H9 (cell line): ENCODE measurements at regions not wholly inside any gene's neighbourhood (a gene's known extent, or its start where the extent isn't known, plus 50 kb on each side); places are given as distances from the start of the nearest gene placed in this dataset.

Experiments
- DNase-seq: peaks from one replicate; pipeline ENCODE4 v3.0.0-alpha.2; 2017
- H2AFZ ChIP-seq: one replicate; pipeline ENCODE4 v1.6.1; 2013; ENCODE audit warnings: mild to moderate bottlenecking, low read length, control low read depth, moderate library complexity
- H2AK5ac ChIP-seq: 2 replicates; pipeline ENCODE4 v1.6.1; 2013; ENCODE audit warnings: low read length, control low read depth, mixed read lengths; ENCODE audit not compliant: insufficient read length
- H2BK120ac ChIP-seq: one replicate; pipeline ENCODE4 v1.6.1; 2013; ENCODE audit warnings: low read depth, mild to moderate bottlenecking, low read length, control low read depth, inconsistent platforms; ENCODE audit not compliant: poor library complexity, severe bottlenecking
- H2BK12ac ChIP-seq: 2 replicates; pipeline ENCODE4 v1.6.1; 2013; ENCODE audit warnings: low read length, control low read depth, mixed read lengths, low read depth; ENCODE audit not compliant: insufficient read length
- H2BK15ac ChIP-seq: 2 replicates; pipeline ENCODE4 v1.6.1; 2013; ENCODE audit warnings: low read depth, low read length, control low read depth
- H2BK20ac ChIP-seq: one replicate; pipeline ENCODE4 v1.6.1; 2013; ENCODE audit warnings: low read depth, mild to moderate bottlenecking, low read length, control low read depth, inconsistent platforms; ENCODE audit not compliant: poor library complexity, severe bottlenecking
- H2BK5ac ChIP-seq: 2 replicates; pipeline ENCODE4 v1.6.1; 2013; ENCODE audit warnings: low read length, control low read depth, mixed read lengths; ENCODE audit not compliant: insufficient read length
- H3K14ac ChIP-seq: 2 replicates; pipeline ENCODE4 v1.6.1; 2013; ENCODE audit warnings: low read length, control low read depth; ENCODE audit not compliant: insufficient read depth
- H3K18ac ChIP-seq: 2 replicates; pipeline ENCODE4 v1.6.1; 2013; ENCODE audit warnings: low read depth, mild to moderate bottlenecking, mixed read lengths, low read length, control low read depth; ENCODE audit not compliant: insufficient read length
- H3K23ac ChIP-seq: 2 replicates; pipeline ENCODE4 v1.6.1; 2013; ENCODE audit warnings: low read length, control low read depth, mixed read lengths, low read depth; ENCODE audit not compliant: insufficient read length
- H3K23me2 ChIP-seq: 2 replicates; pipeline ENCODE4 v1.6.1; 2013; ENCODE audit warnings: low read depth, mild to moderate bottlenecking, mixed read lengths, low read length, control low read depth; ENCODE audit not compliant: insufficient read length, poor library complexity, severe bottlenecking
- H3K27ac ChIP-seq: 2 replicates; pipeline ENCODE4 v1.5.1; 2013; ENCODE audit warnings: low read length, control low read depth, mixed read lengths, low read depth; ENCODE audit not compliant: insufficient read length
- H3K27me3 ChIP-seq: 2 replicates; pipeline ENCODE4 v1.6.1; 2013; ENCODE audit warnings: low read length, control low read depth, inconsistent platforms; ENCODE audit not compliant: insufficient read depth
- H3K4ac ChIP-seq: 2 replicates; pipeline ENCODE4 v1.6.1; 2013; ENCODE audit warnings: low read depth, mild to moderate bottlenecking, control low read depth, inconsistent platforms, low read length, moderate library complexity
- H3K4me1 ChIP-seq: 2 replicates; pipeline ENCODE4 v1.6.1; 2013; ENCODE audit warnings: low read length, control low read depth, inconsistent platforms; ENCODE audit not compliant: insufficient read depth
- H3K4me2 ChIP-seq: 2 replicates; pipeline ENCODE4 v1.6.1; 2013; ENCODE audit warnings: low read length, control low read depth, mixed read lengths; ENCODE audit not compliant: insufficient read length, insufficient read depth
- H3K56ac ChIP-seq: 2 replicates; pipeline ENCODE4 v1.6.1; 2013; ENCODE audit warnings: low read depth, mild to moderate bottlenecking, mixed read lengths, low read length, control low read depth; ENCODE audit not compliant: insufficient read length
- H3K79me1 ChIP-seq: 2 replicates; pipeline ENCODE4 v1.6.1; 2013; ENCODE audit warnings: low read depth, mild to moderate bottlenecking, moderate library complexity, low read length, control low read depth, inconsistent platforms; ENCODE audit not compliant: insufficient read depth, poor library complexity, severe bottlenecking
- H3K79me2 ChIP-seq: 2 replicates; pipeline ENCODE4 v1.6.1; 2013; ENCODE audit warnings: low read length, control low read depth, inconsistent platforms; ENCODE audit not compliant: insufficient read depth
- H3K9ac ChIP-seq: 2 replicates; pipeline ENCODE4 v1.6.1; 2013; ENCODE audit warnings: low read length, control low read depth, mixed read lengths; ENCODE audit not compliant: insufficient read length; ENCODE audit errors: extremely low read depth
- H3K9me3 ChIP-seq: one replicate; pipeline ENCODE4 v1.6.1; 2013; ENCODE audit warnings: low read depth, low read length, inconsistent platforms; ENCODE audit not compliant: control insufficient read depth
- H3T11ph ChIP-seq: one replicate; pipeline ENCODE4 v1.6.1; 2013; ENCODE audit warnings: mild to moderate bottlenecking, low read length, control low read depth, inconsistent platforms
- H4K20me1 ChIP-seq: one replicate; pipeline ENCODE4 v1.6.1; 2013; ENCODE audit not compliant: control insufficient read depth, insufficient read length, insufficient read depth
- H4K5ac ChIP-seq: 2 replicates; pipeline ENCODE4 v1.6.1; 2013; ENCODE audit warnings: low read depth, mild to moderate bottlenecking, mixed read lengths, low read length, control low read depth; ENCODE audit not compliant: insufficient read length
- H4K8ac ChIP-seq: replicated peaks from 2 replicates; pipeline ENCODE4 v1.6.1; 2013; ENCODE audit warnings: low read length, control low read depth, mixed read lengths, low read depth; ENCODE audit not compliant: insufficient read length
- H4K91ac ChIP-seq: 2 replicates; pipeline ENCODE4 v1.6.1; 2013; ENCODE audit warnings: low read depth, mild to moderate bottlenecking, moderate library complexity, mixed read lengths, low read length, control low read depth; ENCODE audit not compliant: insufficient read length
- H3K27ac Mint-ChIP-seq, 3 experiments: 2 replicates in 2 of 3; 3 replicates in 1 of 3; pipeline ENCODE4 v1.8.0; 2020 to 2021; ENCODE audit warnings: mixed read lengths in 3 of 3, mild to moderate bottlenecking in 1 of 3, moderate library complexity in 1 of 3
- H3K27me3 Mint-ChIP-seq: 2 replicates; pipeline ENCODE4 v1.8.0; 2021; ENCODE audit warnings: low read depth, mild to moderate bottlenecking, moderate library complexity, mixed read lengths
- H3K36me3 Mint-ChIP-seq, 3 experiments: 2 replicates in 2 of 3; 3 replicates in 1 of 3; pipeline ENCODE4 v1.8.0; 2020 to 2021; ENCODE audit warnings: low read depth in 3 of 3, mixed read lengths in 3 of 3; ENCODE audit not compliant: insufficient read depth in 1 of 3
- H3K4me1 Mint-ChIP-seq, 2 experiments: 2 replicates each; pipeline ENCODE4 v1.8.0; 2020; ENCODE audit warnings: mixed read lengths in 2 of 2
- H3K4me3 Mint-ChIP-seq, 2 experiments: 2 replicates in 1 of 2; 3 replicates in 1 of 2; pipeline ENCODE4 v1.8.0; 2020 to 2021; ENCODE audit warnings: mild to moderate bottlenecking in 2 of 2, mixed read lengths in 2 of 2, moderate library complexity in 1 of 2
- H3K9me3 Mint-ChIP-seq, 2 experiments: 2 replicates in 1 of 2; 3 replicates in 1 of 2; pipeline ENCODE4 v1.8.0; 2020; ENCODE audit warnings: mild to moderate bottlenecking in 2 of 2, mixed read lengths in 2 of 2, moderate library complexity in 1 of 2
- WGBS: extraction: QIAGEN DNeasy Blood & Tissue Kit; methylation state at CpG from one replicate; pipeline ENCODE4 v1.1.7; 2013; ENCODE audit warnings: missing lambda C conversion rate, low lambda C conversion rate, mixed read lengths; ENCODE audit not compliant: insufficient read length; ENCODE audit errors: extremely low coverage; 5-methylcytosine and 5-hydroxymethylcytosine counted together
- TF ChIP-seq, protein P1 (sequence below): fragments of 200-600 bp; sonication (generic); conservative IDR thresholded peaks from 3 replicates; pipeline ENCODE4 v1.8.0; 2021; ENCODE audit warnings: antibody characterized with exemption, mild to moderate bottlenecking

DNA sequence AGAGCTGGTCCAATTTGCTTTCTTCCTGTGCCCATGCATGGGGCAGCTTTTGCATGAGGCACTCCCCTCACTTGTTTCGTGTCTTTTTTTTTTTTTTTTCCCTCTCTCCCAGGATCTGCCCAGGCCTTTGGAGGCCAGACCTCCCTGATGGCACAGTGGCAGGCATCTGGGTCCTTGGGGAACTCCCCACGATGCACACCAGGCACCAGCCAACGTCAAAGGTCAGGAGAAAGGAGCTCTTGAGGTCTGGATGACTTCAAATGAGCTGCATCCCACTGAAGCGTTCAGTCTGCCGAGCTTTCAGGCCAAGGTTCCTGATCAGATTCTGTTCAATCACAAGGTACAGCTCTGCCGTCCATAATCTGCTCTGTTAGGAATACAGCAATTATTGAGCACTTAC lies 97.2 kb upstream of the CARD11 start:
- H3K4me1 Mint-ChIP-seq, result peaks cover 10 to 15% of the 10 kb centered on the region in 2 experiments
- no peak overlapping the region for H4K8ac ChIP-seq
- no peak overlapping the region for H2BK12ac ChIP-seq

More for the DNA sequence above, 97.2 kb upstream of the CARD11 start:
- Histone ChIP-seq H3K4me1 (no peaks in the 10 kb centered on the region), H3K9ac (no peak overlapping the region), H3K23ac (no peak overlapping the region), H3K18ac (no peak overlapping the region), H3K23me2 (peaks cover 3% of the 10 kb centered on the region), H2BK20ac (no peak overlapping the region), H4K20me1 (no peaks in the 10 kb centered on the region), H3K79me2 (no peaks in the 10 kb centered on the region), H2BK120ac (no peak overlapping the region), H3K27ac (no peak overlapping the region), H3K4me2 (no peak overlapping the region), H2BK5ac (no peak overlapping the region), H2BK15ac (no peak overlapping the region), H3K4ac (no peak overlapping the region), H2AK5ac (no peak overlapping the region), H3K56ac (no peak overlapping the region), H3T11ph (no peak overlapping the region), H3K27me3 (no peaks in the 10 kb centered on the region), H4K91ac (no peak overlapping the region), H2AFZ (no peak overlapping the region), H4K5ac (no peak overlapping the region), H3K79me1 (no peaks in the 10 kb centered on the region), H3K9me3 (no peaks in the 10 kb centered on the region), H3K14ac (no peak overlapping the region)
- no CpG with 5 or more reads among the region's 6 CpGs for WGBS
- Mint-ChIP-seq H3K27ac (no peak overlapping the region), H3K36me3 (no peaks in the 10 kb centered on the region), H3K9me3 (no peaks in the 10 kb centered on the region), H3K27me3 (peaks cover 1% of the 10 kb centered on the region), H3K4me3 (no peak overlapping the region)
- TF ChIP-seq, protein P1, sequence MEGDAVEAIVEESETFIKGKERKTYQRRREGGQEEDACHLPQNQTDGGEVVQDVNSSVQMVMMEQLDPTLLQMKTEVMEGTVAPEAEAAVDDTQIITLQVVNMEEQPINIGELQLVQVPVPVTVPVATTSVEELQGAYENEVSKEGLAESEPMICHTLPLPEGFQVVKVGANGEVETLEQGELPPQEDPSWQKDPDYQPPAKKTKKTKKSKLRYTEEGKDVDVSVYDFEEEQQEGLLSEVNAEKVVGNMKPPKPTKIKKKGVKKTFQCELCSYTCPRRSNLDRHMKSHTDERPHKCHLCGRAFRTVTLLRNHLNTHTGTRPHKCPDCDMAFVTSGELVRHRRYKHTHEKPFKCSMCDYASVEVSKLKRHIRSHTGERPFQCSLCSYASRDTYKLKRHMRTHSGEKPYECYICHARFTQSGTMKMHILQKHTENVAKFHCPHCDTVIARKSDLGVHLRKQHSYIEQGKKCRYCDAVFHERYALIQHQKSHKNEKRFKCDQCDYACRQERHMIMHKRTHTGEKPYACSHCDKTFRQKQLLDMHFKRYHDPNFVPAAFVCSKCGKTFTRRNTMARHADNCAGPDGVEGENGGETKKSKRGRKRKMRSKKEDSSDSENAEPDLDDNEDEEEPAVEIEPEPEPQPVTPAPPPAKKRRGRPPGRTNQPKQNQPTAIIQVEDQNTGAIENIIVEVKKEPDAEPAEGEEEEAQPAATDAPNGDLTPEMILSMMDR, result no peak
- DNase-seq, result no peak
